COLO668 (cell line): ENCODE measurements at regions not wholly inside any gene's neighbourhood (a gene's known extent, or its start where the extent isn't known, plus 50 kb on each side); places are given as distances from the start of the nearest gene placed in this dataset.

Experiments
- DNase-seq: peaks from one replicate; lab custom pipeline; 2025; ENCODE audit not compliant: unreplicated experiment; lab: John Stamatoyannopoulos, UW

DNA sequence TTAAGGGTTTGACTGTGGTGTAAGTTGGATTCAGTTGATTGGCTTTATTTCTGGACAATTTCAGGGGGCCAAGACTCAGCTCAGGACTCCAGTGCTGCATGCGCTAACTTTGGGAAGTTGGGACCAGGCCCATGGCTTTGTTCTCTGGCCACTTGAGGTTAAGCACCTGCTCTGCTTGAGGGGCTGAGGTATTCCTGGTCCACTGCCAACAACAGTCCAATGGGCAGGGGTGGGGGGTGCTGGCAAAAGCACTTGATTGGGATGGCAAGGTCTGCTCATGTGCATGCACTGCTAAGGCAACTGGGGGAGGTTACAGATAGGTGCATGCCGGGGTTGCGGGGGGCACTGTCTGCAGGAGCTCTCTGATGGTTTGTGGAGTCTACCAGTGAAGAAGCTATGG is 52.6 kb upstream of the ASB17 start:
- DNase-seq, result no peak

DNA sequence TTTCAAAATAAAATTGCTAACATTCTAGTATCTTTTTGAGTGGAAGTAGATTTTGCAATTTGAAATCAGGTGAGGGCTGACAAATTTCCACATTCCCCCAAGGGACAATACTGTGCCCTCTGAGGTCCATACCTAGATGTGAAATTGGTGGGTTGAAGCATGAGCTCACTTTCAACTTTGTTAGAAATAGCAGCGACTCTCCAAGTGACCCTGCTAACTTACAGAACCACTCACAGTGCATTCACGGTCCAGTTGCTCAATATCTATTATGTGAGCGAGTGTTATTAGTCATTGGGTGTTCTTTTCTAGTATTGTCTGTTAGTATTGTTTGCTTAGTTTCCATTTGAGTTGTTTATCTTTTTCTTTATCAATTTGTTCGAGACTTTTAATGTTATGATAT is 53.6 kb upstream of the ASB17 start:
- DNase-seq, result no peak

DNA sequence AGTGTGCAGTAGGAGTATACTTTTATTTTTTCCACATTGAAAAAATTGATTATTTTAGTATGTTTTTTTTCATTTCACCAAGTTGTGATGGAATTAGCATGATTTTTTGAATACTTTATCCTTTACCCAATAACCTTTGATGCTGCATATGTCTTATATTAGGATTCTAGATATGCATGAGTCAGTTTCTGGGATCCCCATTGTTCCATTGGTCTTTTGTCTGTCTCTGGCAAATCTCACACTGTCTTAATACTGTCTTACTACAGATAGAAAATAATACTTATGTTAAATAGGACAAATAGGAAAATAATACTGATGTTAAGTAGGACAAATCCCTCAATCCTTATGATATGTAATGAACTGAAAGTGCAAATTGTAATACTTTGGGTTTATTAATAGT is 54.3 kb upstream of the ASB17 start:
- DNase-seq, result no peak

DNA sequence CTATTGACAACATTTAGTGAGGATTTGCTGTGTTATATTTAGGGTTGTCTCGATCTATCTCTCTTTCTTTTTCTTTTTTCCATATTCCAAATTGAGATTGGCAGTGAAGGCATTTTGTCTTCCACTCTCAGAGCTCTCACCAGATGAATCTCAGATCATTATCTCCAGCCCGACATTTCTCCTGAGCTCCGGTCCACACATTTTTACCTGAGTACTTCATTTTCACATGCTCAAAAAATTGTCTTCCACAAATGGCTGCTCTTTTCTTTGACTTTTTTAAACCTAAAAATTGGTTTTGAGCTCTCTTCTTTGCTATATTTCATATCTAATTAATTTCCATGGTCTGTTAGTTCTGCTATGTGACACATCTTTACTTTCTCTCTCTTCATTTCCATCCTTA is 56.9 kb upstream of the ASB17 start:
- DNase-seq, result no peak

DNA sequence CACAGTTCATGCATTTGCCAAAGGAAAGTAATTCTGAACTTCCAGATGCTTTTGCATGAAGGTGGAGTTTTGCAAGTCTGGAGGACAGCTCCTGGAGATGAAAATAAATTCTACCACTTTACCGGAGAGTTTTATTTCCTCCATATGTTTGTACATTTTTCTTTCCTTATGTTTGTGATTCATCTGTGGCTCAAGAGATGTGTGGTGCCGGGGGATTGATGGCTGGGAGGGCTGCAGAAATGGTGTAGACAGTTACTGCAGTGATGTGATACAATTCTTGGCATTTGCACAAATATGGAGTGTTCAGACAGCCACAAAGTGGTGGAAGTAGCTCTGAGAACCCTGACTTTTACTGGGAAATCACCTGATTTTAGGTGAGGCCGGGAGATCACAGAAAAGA is 58.5 kb upstream of the ASB17 start:
- DNase-seq, result no peak

DNA sequence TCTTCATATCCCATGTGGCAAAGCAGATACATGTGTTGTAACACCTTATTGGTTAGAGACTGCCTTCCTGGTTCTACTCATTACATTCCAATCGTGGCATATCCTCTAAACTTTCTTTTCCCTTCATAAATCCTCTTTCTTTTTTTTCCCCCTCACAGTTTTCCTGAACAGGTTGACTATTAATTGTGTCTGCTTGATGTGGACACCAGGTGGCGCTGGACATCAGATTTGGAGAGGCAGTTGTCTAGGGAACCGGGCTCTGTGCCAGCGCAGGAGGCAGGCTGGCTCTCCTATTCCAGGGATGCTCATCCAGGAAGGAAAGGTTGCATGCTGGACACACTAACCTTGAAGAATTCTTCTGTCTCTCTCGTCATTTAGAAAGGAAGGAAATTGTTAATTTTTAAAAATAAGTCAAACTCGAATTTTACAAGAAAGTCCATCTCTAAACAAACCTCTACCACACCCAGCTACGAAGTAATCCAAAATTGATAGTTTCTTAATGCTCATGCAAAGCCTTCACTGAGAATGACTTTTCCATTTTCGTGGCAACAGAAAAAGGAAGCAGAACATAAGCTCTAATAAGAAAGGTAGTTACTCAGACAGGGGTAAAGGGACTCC is 59.4 kb upstream of the ASB17 start:
- peak; percentile 96 for DNase-seq

DNA sequence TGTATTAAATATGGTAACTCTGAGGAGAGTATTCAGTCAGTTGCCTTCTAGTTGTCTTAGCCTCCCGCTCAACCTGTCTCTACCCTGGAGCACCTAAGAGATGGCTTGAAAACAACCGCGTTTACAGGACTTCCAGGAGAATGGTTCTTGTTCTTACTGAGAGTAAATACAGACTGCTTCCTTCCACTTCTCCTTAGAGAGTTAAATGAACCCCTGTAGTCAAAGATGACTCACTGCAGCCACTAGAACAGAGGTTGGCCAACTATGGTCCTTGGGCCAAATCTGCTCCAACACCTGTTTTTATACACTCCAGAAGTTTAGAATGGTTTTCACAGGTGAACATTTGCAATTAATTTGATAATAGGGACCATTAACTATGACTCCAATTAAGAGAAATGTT is 60.1 kb upstream of the ASB17 start:
- no peak for DNase-seq

DNA sequence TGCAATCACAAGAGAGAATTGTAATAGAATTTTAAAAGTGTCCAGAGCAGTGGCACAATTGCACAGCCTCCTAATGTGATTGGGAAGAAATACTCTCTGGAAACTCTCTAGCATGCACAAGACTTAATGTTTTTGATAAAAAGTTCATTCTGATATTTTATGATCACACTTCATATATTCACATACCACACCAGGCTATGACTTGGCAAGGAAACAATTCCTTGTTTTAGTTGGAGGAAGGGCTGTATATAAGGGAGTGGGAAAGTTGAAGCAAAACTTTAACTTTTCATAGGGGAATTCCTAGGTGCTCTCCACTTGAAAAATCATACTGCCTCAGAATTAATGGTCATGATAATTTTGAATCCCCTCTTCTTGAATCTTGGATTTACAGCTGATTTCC is 61.5 kb upstream of the ASB17 start:
- DNase-seq, result no peak

DNA sequence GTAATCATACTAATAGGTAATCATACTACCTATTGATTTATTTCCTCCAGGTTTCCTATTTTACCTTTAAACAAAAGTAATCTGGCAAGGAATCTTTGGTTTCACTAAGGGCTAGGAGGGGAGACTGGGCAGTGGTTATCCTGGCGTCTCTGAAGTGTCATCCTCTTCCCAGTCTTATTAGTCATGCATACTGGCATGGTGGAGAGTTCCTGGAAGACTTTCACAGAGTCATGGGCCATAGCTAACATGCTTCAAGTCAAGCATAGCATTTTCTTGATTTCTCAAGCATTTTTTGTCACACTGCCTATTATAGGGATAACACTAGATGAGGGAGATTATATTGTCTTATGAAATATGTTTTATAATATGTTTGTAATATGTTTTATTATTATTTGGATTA is 64.0 kb upstream of the ASB17 start:
- no peak for DNase-seq

DNA sequence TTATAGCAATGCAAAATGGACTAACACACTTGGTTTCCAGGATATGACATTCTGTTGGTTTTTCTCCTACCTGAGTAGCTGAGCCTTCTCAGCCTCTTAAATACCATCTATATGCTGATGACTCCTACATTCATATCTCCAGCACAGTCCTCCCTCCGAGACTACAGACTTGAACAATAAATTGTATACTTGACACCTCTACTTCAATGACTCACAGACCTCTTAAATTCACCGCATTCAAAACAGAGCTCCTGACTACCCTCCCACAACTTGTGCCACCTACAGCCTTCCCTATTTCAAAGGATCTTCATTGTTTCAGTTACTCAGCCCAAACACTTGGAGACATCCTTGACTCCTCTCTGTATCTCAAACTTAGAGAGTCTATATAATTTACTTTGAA is 66.8 kb upstream of the ASB17 start:
- no peak for DNase-seq

DNA sequence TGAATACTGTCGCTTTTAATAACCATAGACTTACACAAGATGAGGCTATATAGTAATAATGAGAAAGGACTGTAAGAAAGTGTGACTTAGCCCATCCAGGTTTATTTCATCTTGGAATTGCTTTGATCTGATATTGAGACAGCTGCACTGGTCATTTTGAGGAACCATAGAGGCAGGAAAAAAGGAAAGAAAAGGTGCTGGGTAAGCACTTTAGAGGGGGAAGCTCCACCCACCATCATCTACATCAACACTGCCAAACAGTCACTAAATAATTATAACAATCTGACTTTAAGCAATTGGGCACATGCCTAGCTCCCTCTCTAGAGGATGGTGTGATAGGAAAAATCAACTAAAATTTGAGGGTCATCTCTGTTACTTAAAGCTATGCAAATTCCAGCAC is 70.6 kb upstream of the ST6GALNAC3 start:
- DNase-seq, result no peak

DNA sequence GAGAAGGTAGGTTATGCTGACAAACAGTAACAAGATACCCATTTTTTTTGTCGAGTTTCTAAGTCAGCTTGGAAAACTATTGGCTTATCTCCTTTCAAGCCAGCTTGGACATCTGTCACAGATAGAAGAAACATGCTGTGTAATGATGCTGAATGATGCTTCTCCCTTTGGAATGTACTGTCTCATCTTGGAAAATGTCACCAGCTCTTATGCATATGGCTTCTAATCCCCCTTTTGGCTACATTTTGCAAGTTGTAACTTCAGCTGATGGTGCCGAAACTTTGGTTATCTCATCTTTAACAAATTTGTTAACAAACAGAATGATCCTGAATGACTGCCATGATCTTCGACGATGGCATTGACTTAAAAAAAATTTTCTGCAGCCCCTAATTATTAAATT is 68.8 kb upstream of the ST6GALNAC3 start:
- no peak for DNase-seq

DNA sequence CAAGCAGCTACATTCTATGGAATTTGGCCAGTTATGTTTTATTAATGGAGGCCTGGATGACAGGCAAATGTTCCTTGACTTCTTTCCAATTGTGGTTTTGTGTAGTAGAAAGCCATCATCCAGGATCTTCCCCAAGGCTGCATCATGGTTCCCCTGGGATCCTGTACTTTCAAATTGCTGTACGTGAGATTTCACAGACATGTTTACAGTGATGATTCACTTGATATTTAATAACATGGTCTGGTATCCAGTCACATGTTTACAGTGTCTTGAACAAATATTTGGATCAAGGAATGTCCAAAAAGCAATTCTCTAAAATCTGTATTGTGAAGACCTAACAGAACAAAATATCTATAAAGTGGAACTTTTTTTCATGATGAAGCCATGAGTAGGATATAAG is 68.3 kb upstream of the ST6GALNAC3 start:
- no peak for DNase-seq

DNA sequence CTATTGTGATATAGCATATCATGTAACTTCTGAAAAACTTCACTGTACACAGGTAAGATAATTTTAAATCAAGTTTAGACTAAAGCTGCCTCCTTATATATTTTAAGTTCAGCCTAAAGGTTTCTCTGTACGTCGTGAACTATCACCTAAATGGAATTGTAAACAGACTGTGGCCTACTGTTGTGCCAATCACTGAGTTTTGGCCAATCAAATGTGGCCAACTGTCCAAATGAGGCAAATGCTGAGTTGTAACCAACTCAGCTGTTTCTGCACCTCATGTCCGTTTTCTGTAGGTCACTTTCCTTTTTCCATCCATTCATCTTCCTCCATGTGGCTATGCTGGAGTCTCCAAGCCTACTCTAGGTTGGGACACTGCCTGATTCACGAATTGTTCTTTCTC is 63.7 kb upstream of the ST6GALNAC3 start:
- DNase-seq, result no peak

DNA sequence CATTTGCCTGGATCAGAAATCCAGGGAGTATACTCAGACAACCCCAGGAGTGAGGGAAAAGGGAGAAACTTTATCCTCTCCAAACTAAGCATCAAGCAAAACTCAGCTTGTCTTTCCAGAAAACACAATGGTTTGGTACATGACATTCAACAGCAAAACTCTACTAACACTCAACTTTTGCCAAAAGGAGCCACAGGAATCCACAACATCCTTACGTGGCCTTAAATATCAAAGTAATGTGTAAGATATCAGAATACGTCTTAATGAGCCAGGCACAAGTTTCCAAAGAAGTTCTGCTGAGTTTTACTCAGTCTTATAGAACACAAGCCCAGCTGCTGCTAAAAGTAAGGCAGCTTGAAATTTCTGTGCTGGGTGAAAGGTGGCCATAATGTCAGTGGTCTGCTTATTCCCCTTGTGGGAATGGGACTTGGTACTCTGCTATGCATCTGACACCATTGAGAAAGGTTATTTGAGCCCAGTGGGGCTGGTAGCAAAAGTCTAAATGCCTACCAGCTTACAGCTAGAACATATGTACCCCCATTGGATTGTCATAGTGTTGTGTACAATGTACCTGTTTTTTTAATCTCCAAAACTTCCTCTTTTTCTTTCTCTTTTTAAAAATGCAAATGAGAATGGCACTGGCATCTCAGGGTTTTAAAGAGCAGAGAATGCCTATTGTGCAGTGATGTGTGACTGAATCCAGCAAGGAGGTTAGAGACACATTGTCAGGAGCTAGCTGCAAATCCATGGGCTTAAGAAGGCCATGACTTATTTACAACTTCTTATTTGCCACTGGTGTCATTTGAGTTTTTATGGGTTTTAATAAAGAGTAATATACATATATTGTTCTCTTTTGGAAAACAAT is 62.0 kb upstream of the ST6GALNAC3 start:
- DNase-seq, result no peak

DNA sequence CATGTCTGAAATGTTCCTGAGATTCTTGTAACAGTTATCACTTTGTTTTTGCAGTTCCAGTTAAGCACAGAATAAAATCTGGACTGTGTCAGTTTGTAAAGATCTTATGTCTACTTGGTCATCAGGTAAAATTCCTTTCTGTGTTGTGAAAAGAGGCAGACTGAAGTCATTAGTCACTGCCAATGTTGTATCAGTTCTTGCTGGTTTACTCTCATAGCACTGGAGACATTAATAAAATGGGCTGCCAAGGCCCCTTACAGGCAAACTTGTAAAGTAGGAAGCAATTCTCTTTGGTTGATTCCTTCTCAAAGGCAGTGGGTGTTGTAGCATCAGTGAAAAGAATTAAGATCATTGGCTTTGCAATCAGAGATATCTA is 61.4 kb upstream of the ST6GALNAC3 start:
- no peak for DNase-seq

DNA sequence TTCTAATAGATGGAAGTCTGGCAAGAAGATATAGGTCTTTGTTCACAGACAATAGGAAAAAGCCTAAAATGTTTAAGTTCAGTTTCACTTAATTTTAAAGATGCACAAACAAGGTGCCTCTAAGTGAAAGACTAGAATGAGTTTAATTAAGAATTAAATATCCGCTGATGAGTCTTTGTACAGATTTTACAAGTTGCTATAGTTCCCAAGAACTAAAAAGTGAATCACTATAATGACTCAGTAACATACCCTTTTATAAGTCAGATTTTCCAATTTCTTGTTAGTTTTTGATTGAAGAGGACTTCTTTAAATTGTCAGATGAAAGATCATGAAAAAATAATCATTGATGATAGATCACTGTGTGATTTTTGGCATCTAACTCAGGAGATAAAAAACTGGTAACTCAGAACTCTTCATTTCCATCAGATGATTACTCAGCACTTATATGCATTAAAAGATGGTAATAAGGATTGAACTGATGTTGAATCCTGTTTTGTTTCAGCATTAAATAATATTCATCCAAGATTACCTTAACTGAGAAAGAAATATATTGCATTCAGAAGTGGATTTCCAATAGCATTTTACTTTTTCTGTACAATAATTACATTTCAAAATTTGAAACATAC is 59.0 kb upstream of the ST6GALNAC3 start:
- DNase-seq, result no peak

DNA sequence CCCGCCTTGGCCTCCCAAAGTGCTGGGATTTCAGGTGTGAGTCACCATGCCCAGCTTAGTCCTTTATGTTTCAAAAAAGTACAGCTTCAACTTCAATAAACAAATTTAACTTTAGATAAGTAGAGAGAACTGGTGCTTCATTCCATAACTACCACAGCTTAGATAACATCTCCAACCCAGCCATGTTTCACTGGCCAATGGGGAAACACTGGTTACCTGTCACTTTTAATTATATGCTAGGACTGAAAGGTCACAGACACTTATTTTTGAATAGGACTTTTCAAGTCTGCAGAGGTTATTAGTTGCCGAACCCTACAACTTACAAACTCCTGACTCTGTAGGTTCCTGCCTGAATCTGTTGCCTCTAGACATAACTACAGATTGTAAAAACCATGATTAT is 56.5 kb upstream of the ST6GALNAC3 start:
- DNase-seq, result no peak

DNA sequence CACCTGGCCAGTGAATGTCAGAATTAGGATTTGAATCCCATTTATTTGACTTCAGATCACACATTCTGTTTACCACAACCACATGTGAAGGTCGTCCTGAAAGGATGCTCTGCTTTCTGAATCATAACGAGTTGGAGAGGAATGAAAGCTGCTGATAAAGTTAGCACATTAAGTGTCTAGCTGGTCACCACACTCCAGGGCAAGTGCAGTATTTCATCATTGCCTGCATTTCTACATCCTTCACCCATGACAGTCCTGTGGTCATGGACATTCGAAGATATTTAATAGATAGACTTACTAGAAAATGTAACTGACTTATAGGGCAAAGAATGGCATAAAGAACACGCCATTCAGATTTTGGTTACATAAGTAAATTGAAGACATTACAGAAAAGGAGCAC is 52.7 kb upstream of the ST6GALNAC3 start:
- no peak for DNase-seq

DNA sequence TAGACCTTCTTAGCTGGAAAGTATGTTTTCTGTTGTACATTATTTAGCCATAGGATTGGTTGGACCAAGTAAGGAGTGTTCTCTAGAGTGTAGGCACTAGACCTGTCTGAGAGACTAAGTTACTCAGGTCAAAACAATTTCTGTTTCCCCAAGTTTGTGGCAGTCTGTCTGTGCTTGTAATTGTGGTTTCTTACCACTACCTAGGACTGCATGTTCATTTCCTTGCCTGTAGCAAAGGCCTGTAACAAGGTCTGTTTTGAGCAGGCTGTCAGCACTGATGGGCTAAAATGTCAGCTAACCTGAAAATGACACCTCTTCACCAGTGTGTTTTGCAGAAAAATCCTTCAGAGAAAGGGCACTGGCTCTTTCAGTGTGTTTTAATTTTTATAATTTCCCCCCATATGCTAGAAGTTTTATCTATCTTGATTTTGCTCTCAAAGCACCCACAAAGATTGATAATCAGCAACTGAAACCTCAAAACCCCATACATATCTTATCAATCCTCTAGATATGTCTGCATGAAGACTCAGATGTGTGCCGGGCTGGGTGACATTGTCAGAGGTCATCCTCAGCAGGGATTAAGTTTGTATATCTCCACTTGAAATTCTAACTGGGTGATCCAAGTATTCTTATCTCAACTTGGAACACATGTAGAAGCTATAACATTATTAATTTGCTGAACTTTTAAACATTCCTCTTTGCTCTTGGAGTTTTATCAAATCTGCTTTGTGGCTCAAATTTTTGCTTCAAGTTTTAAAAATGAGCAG is 50.7 kb upstream of the ST6GALNAC3 start:
- DNase-seq, result no peak
